HL-60/S4 (cell line): ENCODE measurements at regions not wholly inside any gene's neighbourhood (a gene's known extent, or its start where the extent isn't known, plus 50 kb on each side); places are given as distances from the start of the nearest gene placed in this dataset.
"Not testable (repeated sequence)": the region's sequence is repeated elsewhere in the genome, so short reads cannot be mapped to it uniquely, and the experiment has no call there.

Experiments
- in situ Hi-C: fragments of 300-500 bp; cut with MboI; formaldehyde crosslinking; loops from 2 replicates; pipeline ENCODE4 v1.14.3; 2022; ENCODE audit warnings: low sequenced_read_pairs

GRCh38 chr4:138636781-138637180 lies 378.8 kb upstream of the NOCT start:
- in situ Hi-C loops, result no loop called here

- in situ Hi-C loops, result no loop called here
Observed at GRCh38 chr4:138634915-138635314, 380.7 kb upstream of the NOCT start.

GRCh38 chr4:138633580-138633904 lies 382.0 kb upstream of the NOCT start:
- in situ Hi-C loops, result no loop called here

GRCh38 chr4:138632856-138633579 lies 382.6 kb upstream of the NOCT start:
- in situ Hi-C loops, result no loop called here

- in situ Hi-C loops, result no loop called here
Observed at GRCh38 chr4:138630666-138631065, 384.9 kb upstream of the NOCT start.

GRCh38 chr4:138629669-138630068 lies 385.9 kb upstream of the NOCT start:
- in situ Hi-C loops, result no loop called here

- in situ Hi-C loops, result no loop called here
Observed at GRCh38 chr4:138627096-138627495, 384.9 kb upstream of the SLC7A11 start.

- in situ Hi-C loops, result not testable (repeated sequence)
Observed at GRCh38 chr4:138622362-138622761, 380.2 kb upstream of the SLC7A11 start.

- in situ Hi-C loops, result no loop called here
Observed at GRCh38 chr4:138616775-138617174, 374.6 kb upstream of the SLC7A11 start.

GRCh38 chr4:138614398-138615142 lies 372.4 kb upstream of the SLC7A11 start:
- in situ Hi-C loops, result no loop called here

GRCh38 chr4:138612428-138612827 lies 370.3 kb upstream of the SLC7A11 start:
- in situ Hi-C loops, result no loop called here

GRCh38 chr4:138611721-138612120 lies 369.6 kb upstream of the SLC7A11 start:
- in situ Hi-C loops, result no loop called here

- in situ Hi-C loops, result no loop called here
Observed at GRCh38 chr4:138611017-138611416, 368.9 kb upstream of the SLC7A11 start.

- in situ Hi-C loops, result no loop called here
Observed at GRCh38 chr4:138609943-138610350, 367.8 kb upstream of the SLC7A11 start.

- in situ Hi-C loops, result no loop called here
Observed at GRCh38 chr4:138604556-138604955, 362.4 kb upstream of the SLC7A11 start.

- in situ Hi-C loops, result no loop called here
Observed at GRCh38 chr4:138602664-138603063, 360.5 kb upstream of the SLC7A11 start.

GRCh38 chr4:138599965-138600364 lies 357.8 kb upstream of the SLC7A11 start:
- in situ Hi-C loops, result no loop called here

GRCh38 chr4:138598226-138598625 lies 356.1 kb upstream of the SLC7A11 start:
- in situ Hi-C loops, result no loop called here

- in situ Hi-C loops, result no loop called here
Observed at GRCh38 chr4:138596896-138597295, 354.7 kb upstream of the SLC7A11 start.

GRCh38 chr4:138595731-138596460 lies 353.7 kb upstream of the SLC7A11 start:
- in situ Hi-C loops, result no loop called here

GRCh38 chr4:138595171-138595570 lies 353.0 kb upstream of the SLC7A11 start:
- in situ Hi-C loops, result no loop called here

- in situ Hi-C loops, result no loop called here
Observed at GRCh38 chr4:138592796-138593195, 350.6 kb upstream of the SLC7A11 start.
